Endothelial cell of umbilical vein (primary cell): ENCODE measurements at regions not wholly inside any gene's neighbourhood (a gene's known extent, or its start where the extent isn't known, plus 50 kb on each side); places are given as distances from the start of the nearest gene placed in this dataset.

Experiments used
- CTCF ChIP-seq, 2 donors: IDR thresholded peaks; 1 replicate in 1 of 2; 2 replicates in 1 of 2; pipeline ENCODE4 v1.5.1; 2011; ENCODE audit warnings: low read length in 2 of 2, mild to moderate bottlenecking in 2 of 2, moderate library complexity in 2 of 2, control low read depth in 1 of 2, inconsistent platforms in 1 of 2, low read depth in 1 of 2; ENCODE audit not compliant: insufficient read depth in 1 of 2; ENCODE audit errors: extremely low read depth in 1 of 2
- EZH2 ChIP-seq: IDR thresholded peaks from 2 replicates; pipeline ENCODE4 v1.6.1; 2012; ENCODE audit warnings: borderline replicate concordance, low read depth, mild to moderate bottlenecking, moderate library complexity, low read length, inconsistent platforms; ENCODE audit not compliant: severe bottlenecking
- FOS ChIP-seq: IDR thresholded peaks from 2 replicates; pipeline ENCODE4 v1.6.1; 2011; ENCODE audit warnings: mild to moderate bottlenecking, low read length, moderate library complexity, borderline replicate concordance; ENCODE audit not compliant: insufficient read depth
- GATA2 ChIP-seq: IDR thresholded peaks from 2 replicates; pipeline ENCODE4 v1.7.0; 2011; ENCODE audit warnings: low read depth, mild to moderate bottlenecking, moderate library complexity, mixed read lengths, low read length; ENCODE audit not compliant: insufficient read length, insufficient read depth
- JUN ChIP-seq: IDR thresholded peaks from 2 replicates; pipeline ENCODE4 v1.6.1; 2011; ENCODE audit warnings: borderline replicate concordance, low read depth; ENCODE audit not compliant: insufficient read length, insufficient read depth
- MAX ChIP-seq: IDR thresholded peaks from 2 replicates; pipeline ENCODE4 v1.6.1; 2011; ENCODE audit not compliant: insufficient read depth, insufficient read length
- MYC ChIP-seq: IDR thresholded peaks from one replicate; pipeline ENCODE4 v1.6.1; 2011; ENCODE audit warnings: mild to moderate bottlenecking, low read depth, low read length
- POLR2A ChIP-seq: IDR thresholded peaks from 2 replicates; pipeline ENCODE4 v1.6.1; 2012; ENCODE audit warnings: low read depth, mild to moderate bottlenecking, control low read depth, low read length
- POLR2AphosphoS5 ChIP-seq: IDR thresholded peaks from 2 replicates; pipeline ENCODE4 v1.6.1; 2012; ENCODE audit warnings: low read depth, mild to moderate bottlenecking, control low read depth, low read length, moderate library complexity; ENCODE audit not compliant: insufficient read depth

DNA sequence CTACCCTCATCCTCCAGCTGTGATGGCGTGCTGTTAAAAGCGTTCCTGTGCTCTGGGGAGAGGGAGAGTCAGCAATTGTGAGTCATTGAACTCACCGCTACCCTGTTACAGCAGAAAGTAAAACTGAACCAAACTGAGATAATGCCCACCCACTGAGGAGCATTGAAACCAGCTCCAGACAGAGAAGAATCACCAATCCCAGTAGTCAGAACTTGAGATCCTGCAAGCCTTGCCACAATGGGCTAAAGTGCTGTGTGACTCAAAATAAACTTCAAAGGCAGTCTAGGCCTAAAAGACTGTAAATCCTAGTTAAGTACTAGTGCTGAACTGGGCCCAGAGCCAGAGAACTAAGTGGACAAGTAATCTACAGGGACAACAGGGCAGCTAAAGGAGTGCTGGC lies 1394.2 kb upstream of the DIAPH2 start:
- no peak for TF ChIP-seq CTCF (IDR thresholded peaks at IDR 0.05; ENCODE audit: extremely low read depth in 1 of 2, insufficient read depth in 1 of 2, low read depth in 1 of 2, low read length in 2 of 2)
- no peak for TF ChIP-seq EZH2
- TF ChIP-seq MAX, result no peak
- TF ChIP-seq POLR2A, result no peak
- TF ChIP-seq GATA2, result no peak
- TF ChIP-seq POLR2AphosphoS5, result no peak
- TF ChIP-seq MYC, result no peak
- TF ChIP-seq JUN, result no peak
- no peak for TF ChIP-seq FOS
